ENCODE measurements at regions not wholly inside any gene's neighbourhood (a gene's known extent, or its start where the extent isn't known, plus 50 kb on each side); places are given as distances from the start of the nearest gene placed in this dataset.

DNA sequence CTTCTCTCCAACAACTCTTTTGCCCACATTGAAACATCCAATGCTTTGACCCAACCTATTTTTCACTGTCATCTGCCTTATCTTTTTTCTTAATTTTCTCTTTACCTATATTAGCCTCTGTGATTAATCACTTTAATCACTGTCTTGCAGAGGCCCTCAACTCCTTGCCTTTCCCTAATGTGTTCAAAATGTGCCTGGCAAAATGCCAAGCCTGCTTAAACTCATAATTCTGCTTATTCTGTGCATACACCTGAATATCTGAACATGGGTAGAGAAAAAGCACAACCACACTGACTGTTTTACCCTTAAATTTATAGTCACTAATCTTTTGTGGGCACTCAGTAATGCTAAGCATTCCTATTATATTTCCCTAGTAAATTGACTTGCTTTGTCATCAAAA, 63.0 kb upstream of the GALNT13 start:
- Histone ChIP-seq H3K4me1 (ENCODE audit: insufficient read depth) (no peaks in the 10 kb centered on the region), H3K27me3 (no peaks in the 10 kb centered on the region), H3K36me3 (no peaks in the 10 kb centered on the region), H3K9me3 (no peaks in the 10 kb centered on the region), H3K27ac (no peak overlapping the region), H3K4me3 (no peak overlapping the region)
- DNase-seq = no peak
- TF ChIP-seq POLR2A (IDR thresholded peaks at IDR 0.05) = no peak
- TF ChIP-seq, protein P1, sequence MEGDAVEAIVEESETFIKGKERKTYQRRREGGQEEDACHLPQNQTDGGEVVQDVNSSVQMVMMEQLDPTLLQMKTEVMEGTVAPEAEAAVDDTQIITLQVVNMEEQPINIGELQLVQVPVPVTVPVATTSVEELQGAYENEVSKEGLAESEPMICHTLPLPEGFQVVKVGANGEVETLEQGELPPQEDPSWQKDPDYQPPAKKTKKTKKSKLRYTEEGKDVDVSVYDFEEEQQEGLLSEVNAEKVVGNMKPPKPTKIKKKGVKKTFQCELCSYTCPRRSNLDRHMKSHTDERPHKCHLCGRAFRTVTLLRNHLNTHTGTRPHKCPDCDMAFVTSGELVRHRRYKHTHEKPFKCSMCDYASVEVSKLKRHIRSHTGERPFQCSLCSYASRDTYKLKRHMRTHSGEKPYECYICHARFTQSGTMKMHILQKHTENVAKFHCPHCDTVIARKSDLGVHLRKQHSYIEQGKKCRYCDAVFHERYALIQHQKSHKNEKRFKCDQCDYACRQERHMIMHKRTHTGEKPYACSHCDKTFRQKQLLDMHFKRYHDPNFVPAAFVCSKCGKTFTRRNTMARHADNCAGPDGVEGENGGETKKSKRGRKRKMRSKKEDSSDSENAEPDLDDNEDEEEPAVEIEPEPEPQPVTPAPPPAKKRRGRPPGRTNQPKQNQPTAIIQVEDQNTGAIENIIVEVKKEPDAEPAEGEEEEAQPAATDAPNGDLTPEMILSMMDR (IDR thresholded peaks at IDR 0.05) = no peak
- TF ChIP-seq EP300 (IDR thresholded peaks at IDR 0.05) = no peak
- intact Hi-C loops (cut with DNase I) = no loop called here

DNA sequence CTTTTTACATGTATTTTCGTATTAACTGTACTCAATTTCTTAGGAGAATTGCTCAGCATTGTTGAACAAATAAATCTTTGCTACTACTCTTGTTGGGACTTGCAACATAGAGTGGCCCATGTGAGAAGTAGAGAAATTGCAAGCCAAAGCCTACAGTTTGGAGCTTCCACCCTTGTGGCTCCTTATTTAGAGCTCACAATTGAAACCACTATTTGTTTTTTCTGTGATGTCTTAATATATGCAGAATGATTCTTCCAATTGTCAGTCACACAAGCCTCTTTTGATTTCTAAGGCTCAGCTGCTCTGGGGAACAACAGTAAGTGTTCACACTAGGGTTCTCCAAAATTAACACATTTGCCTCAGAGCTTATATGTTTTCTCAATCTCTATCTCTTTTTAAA, 60.2 kb upstream of the GALNT13 start:
- no peak for DNase-seq
- intact Hi-C loops (cut with DNase I) = no loop called here
- no peaks in the 10 kb centered on the region for H3K36me3 ChIP-seq
- no peaks in the 10 kb centered on the region for H3K27me3 ChIP-seq
- WGBS, 3 donors = 46 to 51% (median 47%) methylated on average over 1 of the region's 1 CpG
- TF ChIP-seq POLR2A (IDR thresholded peaks at IDR 0.05) = no peak
- TF ChIP-seq, protein P1 (IDR thresholded peaks at IDR 0.05) = no peak
- no peak for TF ChIP-seq EP300 (IDR thresholded peaks at IDR 0.05)
- H3K4me1 ChIP-seq (ENCODE audit: insufficient read depth) = no peaks in the 10 kb centered on the region
- no peak overlapping the region for H3K4me3 ChIP-seq
- no peaks in the 10 kb centered on the region for H3K9me3 ChIP-seq
- H3K27ac ChIP-seq = no peak overlapping the region

DNA sequence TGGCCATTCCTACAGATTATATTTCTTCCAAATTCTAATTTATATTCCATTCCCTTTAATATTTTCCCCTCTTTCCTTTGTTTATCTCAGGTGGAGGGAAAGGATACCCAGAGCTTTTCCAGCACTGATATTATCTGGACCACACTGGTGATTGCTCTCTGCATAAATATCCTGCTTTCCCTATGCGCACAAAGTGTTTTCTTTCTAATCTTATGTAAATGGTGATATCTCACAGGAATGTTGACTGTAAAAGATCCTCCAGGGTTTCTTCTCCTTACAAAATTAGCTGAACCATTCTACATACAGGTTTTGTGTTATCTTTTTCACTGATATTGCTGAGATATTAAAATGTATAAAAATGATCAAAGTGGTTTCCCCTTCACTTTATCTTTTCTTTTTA, 59.1 kb upstream of the GALNT13 start:
- Histone ChIP-seq H3K4me3 (no peak overlapping the region), H3K36me3 (no peaks in the 10 kb centered on the region), H3K9me3 (no peaks in the 10 kb centered on the region), H3K27me3 (no peaks in the 10 kb centered on the region), H3K4me1 (ENCODE audit: insufficient read depth) (no peaks in the 10 kb centered on the region), H3K27ac (no peak overlapping the region)
- intact Hi-C loops (cut with DNase I) = no loop called here
- no peak for DNase-seq
- WGBS, 3 donors = 55 to 83% (median 62%) methylated on average over 1 of the region's 1 CpG
- no peak for TF ChIP-seq POLR2A (IDR thresholded peaks at IDR 0.05)
- TF ChIP-seq, protein P1 (IDR thresholded peaks at IDR 0.05) = no peak

DNA sequence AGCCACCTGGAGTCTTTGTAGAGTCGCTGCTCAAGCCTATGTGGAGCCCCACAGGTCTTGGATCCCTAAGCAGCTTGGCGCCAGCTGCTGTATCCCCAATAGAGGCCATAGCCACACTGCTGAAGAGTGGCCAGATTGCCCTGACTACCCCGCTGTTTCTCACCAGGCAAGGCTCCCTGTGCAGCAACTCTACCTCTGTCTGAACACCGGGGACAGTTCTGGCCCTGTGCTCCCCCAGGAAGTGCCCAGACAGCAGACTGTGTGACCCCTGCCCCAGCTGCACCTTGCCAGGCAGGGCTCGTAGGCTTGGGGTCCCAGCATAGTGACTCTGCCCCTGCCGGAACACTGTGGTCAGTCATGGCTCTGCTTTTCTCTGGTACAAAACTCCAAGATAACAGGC, 53.5 kb upstream of the GALNT13 start:
- no peaks in the 10 kb centered on the region for H3K4me1 ChIP-seq (ENCODE audit: insufficient read depth)
- intact Hi-C loops (cut with DNase I) = no loop called here
- H3K9me3 ChIP-seq = no peaks in the 10 kb centered on the region
- H3K36me3 ChIP-seq = no peaks in the 10 kb centered on the region
- no peak overlapping the region for H3K4me3 ChIP-seq
- H3K27ac ChIP-seq = no peak overlapping the region
- no peak for DNase-seq
- WGBS, 3 donors = 70 to 93% (median 87%) methylated on average over 6 of the region's 6 CpGs
- no peaks in the 10 kb centered on the region for H3K27me3 ChIP-seq
- TF ChIP-seq EP300 (IDR thresholded peaks at IDR 0.05) = no peak
- no peak for TF ChIP-seq POLR2A (IDR thresholded peaks at IDR 0.05)
- TF ChIP-seq, protein P1 (IDR thresholded peaks at IDR 0.05) = no peak

DNA sequence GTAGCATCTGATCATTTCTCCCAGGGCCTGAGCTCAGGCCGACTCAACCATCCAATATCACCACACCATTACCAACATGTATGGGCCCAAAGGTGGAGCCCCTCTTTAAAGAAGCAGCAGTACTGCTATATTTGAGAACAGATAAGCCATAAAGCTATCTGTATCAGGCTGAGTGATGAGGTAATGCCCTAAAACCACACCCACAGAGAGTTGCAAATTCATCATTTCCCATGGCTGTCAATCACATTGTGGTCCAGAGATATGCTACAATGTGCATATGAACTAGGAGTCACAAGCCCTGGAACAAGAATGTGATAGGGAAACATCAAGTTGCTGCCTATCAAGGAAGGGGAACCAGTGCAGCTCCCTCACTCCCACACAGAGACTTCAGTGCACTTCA, 52.6 kb upstream of the GALNT13 start:
- no peak overlapping the region for H3K4me3 ChIP-seq

More for the DNA sequence above, 52.6 kb upstream of the GALNT13 start:
- Histone ChIP-seq H3K4me1 (ENCODE audit: insufficient read depth) (no peaks in the 10 kb centered on the region), H3K36me3 (no peaks in the 10 kb centered on the region), H3K9me3 (no peaks in the 10 kb centered on the region), H3K27me3 (no peaks in the 10 kb centered on the region), H3K27ac (no peak overlapping the region)
- no peak for DNase-seq
- TF ChIP-seq POLR2A (IDR thresholded peaks at IDR 0.05) (no peak), EP300 (IDR thresholded peaks at IDR 0.05) (no peak)
- TF ChIP-seq, protein P1 (IDR thresholded peaks at IDR 0.05) = no peak
- 82 to 90% (median 88%) methylated on average over 1 of the region's 1 CpG for WGBS, 3 donors
- intact Hi-C loops (cut with DNase I) = no loop called here
